GM23338 (cell line): ENCODE measurements at regions not wholly inside any gene's neighbourhood (a gene's known extent, or its start where the extent isn't known, plus 50 kb on each side); places are given as distances from the start of the nearest gene placed in this dataset.

Source experiments
- CTCF ChIP-seq, 2 experiments: fragments of 200-600 bp in 1 of 2; sonication (generic) in 1 of 2; conservative IDR thresholded peaks; 2 replicates each; pipeline versions ENCODE4 v1.5.1 to v1.6.1; 2016 to 2017; ENCODE audit warnings: antibody characterized with exemption in 2 of 2, low read depth in 2 of 2, mild to moderate bottlenecking in 2 of 2, moderate library complexity in 1 of 2
- POLR2AphosphoS5 ChIP-seq: IDR thresholded peaks from 2 replicates; pipeline ENCODE4 v1.6.1; 2016; ENCODE audit warnings: antibody characterized with exemption, low read depth
- REST ChIP-seq: IDR thresholded peaks from one replicate; pipeline ENCODE4 v1.6.1; 2018; ENCODE audit warnings: antibody characterized with exemption; ENCODE audit not compliant: unreplicated experiment

- no peak for TF ChIP-seq CTCF (conservative IDR thresholded peaks at IDR 0.05; ENCODE audit: low read depth in 2 of 2)
- TF ChIP-seq REST = no peak
- TF ChIP-seq POLR2AphosphoS5 = no peak
These were observed 335.6 kb downstream of the RBM26 start for GRCh38 chr13:79070343-79070974.
